Lower leg skin (tissue), 4 donors: ENCODE measurements at regions not wholly inside any gene's neighbourhood (a gene's known extent, or its start where the extent isn't known, plus 50 kb on each side); places are given as distances from the start of the nearest gene placed in this dataset.

Experiments
- DNase-seq, 2 donors: peaks; one replicate each; pipeline ENCODE4 v3.0.0-alpha.2; 2019; ENCODE audit warnings: low spot score in 2 of 2
- H3K4me3 ChIP-seq: fragments of 200-600 bp; sonication (generic); 2 replicates; pipeline ENCODE4 v1.5.1; 2017; ENCODE audit warnings: mild to moderate bottlenecking, low read depth; ENCODE audit not compliant: poor library complexity, severe bottlenecking
- POLR2A ChIP-seq, 2 donors: fragments of 450-650 bp; IDR thresholded peaks; one replicate each; pipeline ENCODE4 v1.6.1; 2016 to 2017; ENCODE audit warnings: antibody characterized with exemption in 2 of 2, mild to moderate bottlenecking in 1 of 2, moderate library complexity in 1 of 2
- WGBS, 2 donors: methylation state at CpG; one replicate each; pipeline ENCODE4 v1.1.5; 2018; 5-methylcytosine and 5-hydroxymethylcytosine counted together
- intact Hi-C: fragments of 100-400 bp; cut with DNase I; formaldehyde crosslinking; loops from one replicate; pipeline ENCODE4 v1.15.0; 2023; ENCODE audit warnings: low total_unique reads
- TF ChIP-seq, protein P1 (sequence below), 3 donors: fragments of 450-650 bp; IDR thresholded peaks; one replicate each; pipeline ENCODE4 v1.5.1; 2016; ENCODE audit warnings: antibody characterized with exemption in 3 of 3, mild to moderate bottlenecking in 3 of 3, moderate library complexity in 2 of 3

GRCh38 chr2:67295851-67296250 lies 101.3 kb upstream of the ETAA1 start:
- intact Hi-C loops, result no loop called here
- TF ChIP-seq, protein P1, sequence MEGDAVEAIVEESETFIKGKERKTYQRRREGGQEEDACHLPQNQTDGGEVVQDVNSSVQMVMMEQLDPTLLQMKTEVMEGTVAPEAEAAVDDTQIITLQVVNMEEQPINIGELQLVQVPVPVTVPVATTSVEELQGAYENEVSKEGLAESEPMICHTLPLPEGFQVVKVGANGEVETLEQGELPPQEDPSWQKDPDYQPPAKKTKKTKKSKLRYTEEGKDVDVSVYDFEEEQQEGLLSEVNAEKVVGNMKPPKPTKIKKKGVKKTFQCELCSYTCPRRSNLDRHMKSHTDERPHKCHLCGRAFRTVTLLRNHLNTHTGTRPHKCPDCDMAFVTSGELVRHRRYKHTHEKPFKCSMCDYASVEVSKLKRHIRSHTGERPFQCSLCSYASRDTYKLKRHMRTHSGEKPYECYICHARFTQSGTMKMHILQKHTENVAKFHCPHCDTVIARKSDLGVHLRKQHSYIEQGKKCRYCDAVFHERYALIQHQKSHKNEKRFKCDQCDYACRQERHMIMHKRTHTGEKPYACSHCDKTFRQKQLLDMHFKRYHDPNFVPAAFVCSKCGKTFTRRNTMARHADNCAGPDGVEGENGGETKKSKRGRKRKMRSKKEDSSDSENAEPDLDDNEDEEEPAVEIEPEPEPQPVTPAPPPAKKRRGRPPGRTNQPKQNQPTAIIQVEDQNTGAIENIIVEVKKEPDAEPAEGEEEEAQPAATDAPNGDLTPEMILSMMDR (IDR thresholded peaks at IDR 0.05), result no peak
- no peak for TF ChIP-seq POLR2A (IDR thresholded peaks at IDR 0.05)
- WGBS, 2 donors, result 51 to 65% methylated on average over 4 of the region's 4 CpGs
- DNase-seq, result no peak
- no peak overlapping the region for H3K4me3 ChIP-seq

DNA sequence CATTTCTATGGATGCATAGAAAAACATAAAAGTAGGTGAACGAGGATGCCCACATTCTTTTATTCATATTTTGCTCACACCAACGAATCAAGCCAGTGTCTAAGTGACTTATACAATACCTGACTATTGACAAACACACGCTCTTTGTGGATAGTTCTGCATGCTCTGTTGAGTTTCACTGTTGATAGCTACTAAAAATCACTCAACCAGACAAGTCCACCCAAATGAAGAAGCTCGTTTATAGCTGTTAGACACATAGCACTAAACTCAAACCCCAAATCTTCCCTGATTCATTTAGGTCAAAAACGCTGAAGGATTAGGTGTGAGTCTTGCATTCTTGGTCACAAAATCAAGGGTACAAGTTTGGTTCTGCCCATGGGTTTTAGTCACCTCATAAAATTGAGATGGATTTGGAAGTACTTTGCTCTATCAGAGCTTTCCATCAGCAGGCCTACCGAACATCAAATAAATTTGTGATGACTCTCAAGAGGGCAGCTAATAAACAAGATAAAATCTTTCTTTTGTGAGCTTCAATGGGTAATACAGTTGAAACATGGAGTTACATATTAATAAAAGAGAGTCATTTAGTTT lies 92.7 kb upstream of the ETAA1 start:
- H3K4me3 ChIP-seq, result no peak overlapping the region
- intact Hi-C loops, result no loop called here
- TF ChIP-seq, protein P1 (IDR thresholded peaks at IDR 0.05), result no peak
- TF ChIP-seq POLR2A (IDR thresholded peaks at IDR 0.05), result no peak
- no peak for DNase-seq
- WGBS, 2 donors, result 77 to 80% methylated on average over 6 of the region's 6 CpGs

DNA sequence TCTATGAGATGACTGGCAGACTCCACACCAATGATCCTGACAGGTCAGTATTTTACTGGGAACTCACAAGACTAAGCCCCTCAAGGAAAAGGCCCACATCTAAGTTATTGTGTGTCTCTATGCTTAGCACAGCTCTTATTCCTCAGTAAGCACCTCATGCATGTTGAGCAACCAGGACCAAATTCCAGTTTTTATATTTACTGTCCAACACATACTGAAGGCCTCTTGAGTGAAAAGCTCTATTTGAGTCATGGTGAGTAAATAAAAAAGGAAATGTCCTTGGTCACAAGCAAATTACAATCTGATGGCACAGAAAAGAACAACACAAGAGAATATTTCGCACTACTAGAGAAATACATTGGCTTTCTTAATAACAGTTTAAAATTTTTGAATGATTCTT lies 87.9 kb upstream of the ETAA1 start:
- no peak overlapping the region for H3K4me3 ChIP-seq
- no peak for DNase-seq
- 90 to 94% methylated on average over 1 of the region's 1 CpG for WGBS, 2 donors
- intact Hi-C loops, result no loop called here
- no peak for TF ChIP-seq POLR2A (IDR thresholded peaks at IDR 0.05)
- TF ChIP-seq, protein P1 (IDR thresholded peaks at IDR 0.05), result no peak

- no peak overlapping the region for H3K4me3 ChIP-seq
- DNase-seq, result no peak
- intact Hi-C loops, result no loop called here
- TF ChIP-seq POLR2A (IDR thresholded peaks at IDR 0.05), result no peak
- TF ChIP-seq, protein P1 (IDR thresholded peaks at IDR 0.05), result no peak
- 41 to 43% methylated on average over 2 of the region's 2 CpGs for WGBS, 2 donors
Observed at GRCh38 chr2:67311536-67311935, 85.6 kb upstream of the ETAA1 start.

- intact Hi-C loops, result no loop called here
- WGBS, 2 donors, result 93 to 97% methylated on average over 1 of the region's 1 CpG
- no peak overlapping the region for H3K4me3 ChIP-seq
- no peak for DNase-seq
- TF ChIP-seq, protein P1 (IDR thresholded peaks at IDR 0.05), result no peak
- no peak for TF ChIP-seq POLR2A (IDR thresholded peaks at IDR 0.05)
Observed at GRCh38 chr2:67312871-67313270, 84.3 kb upstream of the ETAA1 start.

DNA sequence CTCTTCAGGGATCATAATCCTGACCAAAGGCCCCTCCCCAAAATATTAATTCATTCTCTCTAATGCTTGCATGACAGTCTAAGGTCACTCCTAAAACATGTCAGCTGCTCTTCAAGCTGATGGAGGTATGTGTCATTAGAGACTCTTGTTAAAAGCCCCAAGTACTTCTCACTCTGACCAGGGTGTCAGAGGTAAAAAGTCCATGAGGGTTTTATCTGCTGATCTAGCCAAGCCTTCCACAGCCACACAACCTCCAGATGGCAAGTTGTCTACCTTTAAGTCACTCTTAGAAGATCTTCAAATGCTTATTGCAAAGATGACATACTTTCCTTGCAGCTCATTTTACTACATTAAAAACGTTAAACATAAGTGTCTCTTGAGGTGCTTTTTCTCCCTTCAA lies 83.6 kb upstream of the ETAA1 start:
- intact Hi-C loops, result no loop called here

More for the DNA sequence above, 83.6 kb upstream of the ETAA1 start:
- 74 to 80% methylated on average over 1 of the region's 1 CpG for WGBS, 2 donors
- TF ChIP-seq, protein P1 (IDR thresholded peaks at IDR 0.05), result no peak
- no peak for TF ChIP-seq POLR2A (IDR thresholded peaks at IDR 0.05)
- no peak overlapping the region for H3K4me3 ChIP-seq
- no peak for DNase-seq
